A549 (cell line): ENCODE measurements at regions not wholly inside any gene's neighbourhood (a gene's known extent, or its start where the extent isn't known, plus 50 kb on each side); places are given as distances from the start of the nearest gene placed in this dataset.
"Not testable (repeated sequence)": the region's sequence is repeated elsewhere in the genome, so short reads cannot be mapped to it uniquely, and the experiment has no call there.

Experiments used
- ATAC-seq, 2 experiments: fragments of 200-7000 bp in 1 of 2; fragments of >200 bp in 1 of 2; cut with Nextera tagmentation in 1 of 2; cut with Tn5 transposase in 1 of 2; 3 replicates each; pipeline versions ENCODE4 v1.8.0 to v1.9.1; 2018 to 2020; ENCODE audit warnings: mild to moderate bottlenecking in 1 of 2, moderate library complexity in 1 of 2
- CTCF ChIA-PET: fragments of 300-600 bp; sonication (Branson Sonifier 250); formaldehyde crosslinking; extraction: SDS; loops from one replicate; lab custom pipeline; 2021; ENCODE audit warnings: antibody characterized with exemption, inconsistent platforms; lab: Yijun Ruan, JAX
- POLR2A ChIA-PET: fragments of 350-600 bp; formaldehyde crosslinking; extraction: SDS; loops from one replicate; lab custom pipeline; 2021; ENCODE audit warnings: antibody characterized with exemption, inconsistent platforms; lab: Yijun Ruan, JAX
- DNase-seq, 2 experiments: peaks; one replicate each; pipeline versions ENCODE4 v3.0.0 to v3.0.0-alpha.2; 2011 to 2016; ENCODE audit warnings: low read depth in 1 of 2, low spot score in 1 of 2
- FAIRE-seq: peaks from 2 replicates; lab custom pipeline; 2011; peaks lifted over from hg19 to GRCh38; lab: Jason Lieb, UNC
- H3K27ac ChIP-seq, 2 experiments: fragments of >200 bp; sonication (Bioruptor Twin); formaldehyde crosslinking; 3 replicates each; pipeline ENCODE4 v1.5.1; 2016 to 2017
- H3K4me1 ChIP-seq: fragments of >200 bp; sonication (Bioruptor Twin); formaldehyde crosslinking; 3 replicates; pipeline ENCODE4 v1.6.1; 2016
- H3K4me2 ChIP-seq: fragments of >200 bp; sonication (Bioruptor Twin); formaldehyde crosslinking; 3 replicates; pipeline ENCODE4 v1.6.1; 2016
- H3K4me3 ChIP-seq: fragments of >200 bp; sonication (Bioruptor Twin); formaldehyde crosslinking; 3 replicates; pipeline ENCODE4 v1.5.1; 2016
- H3K9me3 ChIP-seq: fragments of >200 bp; sonication (Bioruptor Twin); formaldehyde crosslinking; 3 replicates; pipeline ENCODE4 v1.6.1; 2016
- BCL3 ChIP-seq: fragments of >200 bp; sonication (Bioruptor Twin); formaldehyde crosslinking; IDR thresholded peaks from 3 replicates; pipeline ENCODE4 v1.6.1; 2016
- CEBPB ChIP-seq, 2 experiments: fragments of >200 bp in 1 of 2; sonication (Bioruptor Twin) in 1 of 2; formaldehyde crosslinking in 1 of 2; IDR thresholded peaks; 2 replicates each; pipeline ENCODE4 v1.6.1; 2012 to 2016
- CHD4 ChIP-seq: fragments of 200-600 bp; sonication (generic); IDR thresholded peaks from 2 replicates; pipeline ENCODE4 v1.6.1; 2016; ENCODE audit warnings: antibody characterized with exemption, mild to moderate bottlenecking, borderline replicate concordance
- CTCF ChIP-seq: fragments of >200 bp; sonication (Bioruptor Twin); formaldehyde crosslinking; IDR thresholded peaks from 3 replicates; pipeline ENCODE4 v1.5.1; 2016
- ELK1 ChIP-seq: fragments of 150-350 bp; IDR thresholded peaks from 2 replicates; pipeline ENCODE4 v1.6.1; 2014; ENCODE audit warnings: low read depth, mild to moderate bottlenecking, low read length
- EP300 ChIP-seq, 2 experiments: fragments of >200 bp; sonication (Bioruptor Twin); formaldehyde crosslinking; IDR thresholded peaks; 2 replicates in 1 of 2; 3 replicates in 1 of 2; pipeline ENCODE4 v1.6.1; 2016 to 2017
- FOSL2 ChIP-seq, 2 experiments: fragments of 450-650 bp in 1 of 2; fragments of >200 bp in 1 of 2; sonication (Bioruptor Twin) in 1 of 2; formaldehyde crosslinking; IDR thresholded peaks; 2 replicates each; pipeline versions ENCODE4 v1.5.0 to v1.6.1; 2016 to 2020; ENCODE audit warnings: mild to moderate bottlenecking in 1 of 2, moderate library complexity in 1 of 2
- FOXS1 ChIP-seq: fragments of 250-450 bp; sonication (Bioruptor Pico); IDR thresholded peaks from 2 replicates; pipeline ENCODE4 v1.5.0; 2020; ENCODE audit warnings: mild to moderate bottlenecking, moderate library complexity
- HDAC2 ChIP-seq: fragments of 200-600 bp; sonication (generic); IDR thresholded peaks from 2 replicates; pipeline ENCODE4 v1.6.1; 2016
- HOXA7 ChIP-seq: fragments of 250-450 bp; sonication (Bioruptor Pico); IDR thresholded peaks from 2 replicates; pipeline ENCODE4 v1.5.0; 2020; ENCODE audit warnings: mild to moderate bottlenecking, moderate library complexity
- HOXB5 ChIP-seq: fragments of 250-450 bp; sonication (Bioruptor Pico); IDR thresholded peaks from 2 replicates; pipeline ENCODE4 v1.5.0; 2020; ENCODE audit warnings: mild to moderate bottlenecking, moderate library complexity
- JUN ChIP-seq, 2 experiments: fragments of >200 bp; sonication (Bioruptor Twin); formaldehyde crosslinking; IDR thresholded peaks; 2 replicates in 1 of 2; 3 replicates in 1 of 2; pipeline ENCODE4 v1.6.1; 2016 to 2017
- KDM5A ChIP-seq: fragments of 200-600 bp; sonication (generic); IDR thresholded peaks from 2 replicates; pipeline ENCODE4 v1.6.1; 2016; ENCODE audit warnings: antibody characterized with exemption, mild to moderate bottlenecking
- POLR2AphosphoS2 ChIP-seq: conservative IDR thresholded peaks from 2 replicates; pipeline ENCODE4 v1.6.1; 2012; ENCODE audit warnings: low read length, improper control_type of control experiment, inconsistent platforms
- RFX5 ChIP-seq: fragments of 450-650 bp; IDR thresholded peaks from 2 replicates; pipeline ENCODE4 v1.7.1; 2014; ENCODE audit warnings: antibody characterized with exemption, mild to moderate bottlenecking, moderate library complexity
- RNF2 ChIP-seq: fragments of 200-600 bp; sonication (generic); IDR thresholded peaks from 2 replicates; pipeline ENCODE4 v1.6.1; 2016; ENCODE audit warnings: low read depth, mild to moderate bottlenecking, antibody characterized with exemption, moderate library complexity, borderline replicate concordance
- SMC3 ChIP-seq: fragments of >200 bp; sonication (Bioruptor Twin); formaldehyde crosslinking; IDR thresholded peaks from 3 replicates; pipeline ENCODE4 v1.6.1; 2018; ENCODE audit warnings: inconsistent platforms
- ZC3H11A ChIP-seq: fragments of 450-650 bp; IDR thresholded peaks from 2 replicates; pipeline ENCODE4 v1.6.1; 2014; ENCODE audit warnings: antibody characterized with exemption, mild to moderate bottlenecking
- ZNF302 ChIP-seq: fragments of 250-450 bp; sonication (Bioruptor Pico); IDR thresholded peaks from 2 replicates; pipeline ENCODE4 v1.9.0; 2021; ENCODE audit warnings: inconsistent platforms, mild to moderate bottlenecking, moderate library complexity
- WGBS: methylation state at CpG from one replicate; pipeline ENCODE4 v1.1.6; 2017; ENCODE audit errors: missing lambda C conversion rate; 5-methylcytosine and 5-hydroxymethylcytosine counted together
- TF ChIP-seq, protein P1 (sequence below): fragments of 450-650 bp; IDR thresholded peaks from 2 replicates; pipeline ENCODE4 v1.6.1; 2014; ENCODE audit warnings: antibody characterized with exemption

DNA sequence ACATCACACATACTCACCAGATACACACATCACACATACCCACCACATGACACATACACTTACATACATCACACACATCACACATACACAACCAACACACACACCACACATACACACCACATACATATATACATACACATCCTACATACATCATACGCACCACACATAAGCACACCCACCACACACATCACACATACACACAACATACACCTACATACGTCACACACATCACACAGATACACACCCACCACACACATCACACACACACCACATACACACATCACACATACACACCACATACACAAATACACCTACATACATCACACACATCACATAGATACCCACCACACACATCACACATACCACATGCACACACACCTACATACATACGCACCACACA is 158.4 kb downstream of the NDUFA10 start:
- ATAC-seq (no peak), DNase-seq (no peak), FAIRE-seq (no peak)
- Histone ChIP-seq H3K4me1 (peaks cover 4% of the 10 kb centered on the region; the same call in 1 of the 3 replicates), H3K9me3 (peaks cover 9% of the 10 kb centered on the region), H3K4me3 (no peak overlapping the region), H3K27ac (no peak overlapping the region), H3K4me2 (no peak overlapping the region)
- POLR2A ChIA-PET: no interaction called here
- 54% methylated on average over 3 of the region's 3 CpGs for WGBS
- TF ChIP-seq CHD4: no peak
- TF ChIP-seq CEBPB (IDR thresholded peaks at IDR 0.05): no peak
- TF ChIP-seq EP300 (IDR thresholded peaks at IDR 0.05): no peak
- no peak for TF ChIP-seq RNF2
- no peak for TF ChIP-seq BCL3
- no peak for TF ChIP-seq SMC3
- TF ChIP-seq RFX5: no peak
- CTCF ChIA-PET: no interaction called here

DNA sequence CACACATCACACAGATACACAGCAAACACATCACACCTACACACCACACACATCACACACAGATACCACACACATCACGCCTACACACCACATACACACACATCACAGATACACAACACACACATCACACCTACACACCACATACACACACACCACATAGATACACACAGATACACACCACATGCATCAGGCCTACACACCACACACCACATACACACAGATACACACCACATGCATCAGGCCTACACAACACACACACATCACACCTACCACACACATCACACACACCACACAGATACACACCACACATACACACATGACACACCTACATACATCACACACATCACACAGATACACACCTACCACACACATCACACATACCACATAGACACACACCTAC is 158.8 kb downstream of the NDUFA10 start:
- peaks cover 5% of the 10 kb centered on the region; the same call in 1 of the 3 replicates for H3K4me1 ChIP-seq
- POLR2A ChIA-PET: no interaction called here
- H3K27ac ChIP-seq: no peak overlapping the region

DNA sequence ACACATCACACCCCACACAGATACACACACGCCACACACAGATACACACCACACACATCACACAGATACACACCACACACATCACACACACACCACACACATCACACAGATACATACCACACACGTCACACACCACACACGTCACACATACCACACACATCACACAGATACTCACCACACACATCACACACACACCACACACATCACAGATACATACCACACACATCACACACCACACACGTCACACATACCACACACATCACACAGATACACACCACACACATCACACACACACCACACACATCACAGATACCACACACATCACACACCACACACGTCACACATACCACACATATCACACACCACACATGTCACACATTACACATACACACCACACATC is 159.3 kb downstream of the NDUFA10 start:
- ATAC-seq, H3K4me2 ChIP-seq, H3K4me3 ChIP-seq, POLR2A ChIA-PET, H3K27ac ChIP-seq, DNase-seq, H3K9me3 ChIP-seq, FAIRE-seq, H3K4me1 ChIP-seq, CTCF ChIA-PET: not testable (repeated sequence)
- WGBS: 47% methylated on average over 5 of the region's 5 CpGs

More for the DNA sequence above, 158.8 kb downstream of the NDUFA10 start:
- H3K4me3 ChIP-seq: no peak overlapping the region
- CTCF ChIA-PET: no interaction called here
- no peak for ATAC-seq
- TF ChIP-seq JUN (IDR thresholded peaks at IDR 0.05) (no peak), HOXB5 (CRISPR knock-in tag) (no peak), HDAC2 (no peak), FOXS1 (CRISPR knock-in tag) (no peak), POLR2AphosphoS2 (no peak), ZNF302 (CRISPR knock-in tag) (no peak), RFX5 (no peak), HOXA7 (CRISPR knock-in tag) (no peak), ELK1 (no peak), ZC3H11A (no peak), CTCF (no peak), FOSL2 (IDR thresholded peaks at IDR 0.05) (no peak), FOSL2 (CRISPR knock-in tag; IDR thresholded peaks at IDR 0.05) (no peak), RNF2 (no peak), KDM5A (no peak), EP300 (IDR thresholded peaks at IDR 0.05) (no peak)
- TF ChIP-seq, protein P1, sequence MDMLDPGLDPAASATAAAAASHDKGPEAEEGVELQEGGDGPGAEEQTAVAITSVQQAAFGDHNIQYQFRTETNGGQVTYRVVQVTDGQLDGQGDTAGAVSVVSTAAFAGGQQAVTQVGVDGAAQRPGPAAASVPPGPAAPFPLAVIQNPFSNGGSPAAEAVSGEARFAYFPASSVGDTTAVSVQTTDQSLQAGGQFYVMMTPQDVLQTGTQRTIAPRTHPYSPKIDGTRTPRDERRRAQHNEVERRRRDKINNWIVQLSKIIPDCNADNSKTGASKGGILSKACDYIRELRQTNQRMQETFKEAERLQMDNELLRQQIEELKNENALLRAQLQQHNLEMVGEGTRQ: no peak
- H3K9me3 ChIP-seq: peaks cover 9% of the 10 kb centered on the region
- FAIRE-seq: no peak
- DNase-seq: no peak
- H3K4me2 ChIP-seq: no peak overlapping the region
- WGBS: 44% methylated on average over 1 of the region's 1 CpG
